ENCODE measurements at regions not wholly inside any gene's neighbourhood (a gene's known extent, or its start where the extent isn't known, plus 50 kb on each side); places are given as distances from the start of the nearest gene placed in this dataset.

GRCh38 chr9:1201901-1202300 lies 151.7 kb downstream of the DMRT2 start:
- DNase-seq (ENCODE audit: low spot score): no peak

- DNase-seq (ENCODE audit: low spot score): no peak
These were observed 152.5 kb downstream of the DMRT2 start for GRCh38 chr9:1202512-1203280.

GRCh38 chr9:1207686-1208085 lies 157.5 kb downstream of the DMRT2 start:
- no peak for DNase-seq (ENCODE audit: low spot score)

GRCh38 chr9:1208157-1208556 lies 158.0 kb downstream of the DMRT2 start:
- DNase-seq (ENCODE audit: low spot score): no peak

GRCh38 chr9:1210954-1211353 lies 160.8 kb downstream of the DMRT2 start:
- no peak for DNase-seq (ENCODE audit: low spot score)

- no peak for DNase-seq (ENCODE audit: low spot score)
These were observed 166.4 kb downstream of the DMRT2 start for GRCh38 chr9:1216532-1216931.

- no peak for DNase-seq (ENCODE audit: low spot score)
These were observed 166.9 kb downstream of the DMRT2 start for GRCh38 chr9:1217076-1217475.

GRCh38 chr9:1219284-1219683 lies 169.1 kb downstream of the DMRT2 start:
- DNase-seq (ENCODE audit: low spot score): no peak

- DNase-seq (ENCODE audit: low spot score): no peak
These were observed 171.1 kb downstream of the DMRT2 start for GRCh38 chr9:1221298-1221697.

GRCh38 chr9:1222511-1222910 lies 172.4 kb downstream of the DMRT2 start:
- no peak for DNase-seq (ENCODE audit: low spot score)

- no peak for DNase-seq (ENCODE audit: low spot score)
These were observed 182.1 kb downstream of the DMRT2 start for GRCh38 chr9:1231998-1232919.

GRCh38 chr9:1233568-1233967 lies 183.4 kb downstream of the DMRT2 start:
- DNase-seq (ENCODE audit: low spot score): no peak

GRCh38 chr9:1235650-1236049 lies 185.5 kb downstream of the DMRT2 start:
- no peak for DNase-seq (ENCODE audit: low spot score)

- no peak for DNase-seq (ENCODE audit: low spot score)
These were observed 185.9 kb downstream of the DMRT2 start for GRCh38 chr9:1236061-1236460.

- DNase-seq (ENCODE audit: low spot score): no peak
These were observed 188.2 kb downstream of the DMRT2 start for GRCh38 chr9:1238407-1238806.

- no peak for DNase-seq (ENCODE audit: low spot score)
These were observed 198.6 kb downstream of the DMRT2 start for GRCh38 chr9:1248743-1249142.

GRCh38 chr9:1253064-1253979 lies 203.2 kb downstream of the DMRT2 start:
- no peak for DNase-seq (ENCODE audit: low spot score)

- no peak for DNase-seq (ENCODE audit: low spot score)
These were observed 203.9 kb downstream of the DMRT2 start for GRCh38 chr9:1254071-1254470.

GRCh38 chr9:1256178-1256577 lies 206.0 kb downstream of the DMRT2 start:
- no peak for DNase-seq (ENCODE audit: low spot score)

- DNase-seq (ENCODE audit: low spot score): no peak
These were observed 211.1 kb downstream of the DMRT2 start for GRCh38 chr9:1261266-1261665.

GRCh38 chr9:1261879-1262766 lies 212.0 kb downstream of the DMRT2 start:
- DNase-seq (ENCODE audit: low spot score): no peak
